Epithelial cell of proximal tubule (primary cell): ENCODE measurements at regions not wholly inside any gene's neighbourhood (a gene's known extent, or its start where the extent isn't known, plus 50 kb on each side); places are given as distances from the start of the nearest gene placed in this dataset.

Experiments used
- DNase-seq: peaks from one replicate; pipeline ENCODE4 v3.0.0-alpha.2; 2011; ENCODE audit warnings: low read depth
- H3K4me3 ChIP-seq: 2 replicates; pipeline ENCODE4 v1.5.1; 2011; ENCODE audit warnings: low read depth, mild to moderate bottlenecking, low read length
- CTCF ChIP-seq: conservative IDR thresholded peaks from 2 replicates; pipeline ENCODE4 v1.5.1; 2012; ENCODE audit warnings: low read depth, mild to moderate bottlenecking, low read length

- no peak for TF ChIP-seq CTCF
- H3K4me3 ChIP-seq, result no peak overlapping the region
- no peak for DNase-seq
Observed at GRCh38 chr5:67816456-67816855, 399.1 kb upstream of the PIK3R1 start.

GRCh38 chr5:67815455-67816391, 399.8 kb upstream of the PIK3R1 start:
- no peak for DNase-seq
- H3K4me3 ChIP-seq, result no peak overlapping the region
- no peak for TF ChIP-seq CTCF

GRCh38 chr5:67814569-67815311, 400.8 kb upstream of the PIK3R1 start:
- no peak overlapping the region for H3K4me3 ChIP-seq
- DNase-seq, result no peak
- no peak for TF ChIP-seq CTCF

- no peak overlapping the region for H3K4me3 ChIP-seq
- DNase-seq, result no peak
- no peak for TF ChIP-seq CTCF
Observed at GRCh38 chr5:67813877-67814539, 401.5 kb upstream of the PIK3R1 start.

GRCh38 chr5:67809589-67809988, 406.0 kb upstream of the PIK3R1 start:
- no peak for DNase-seq
- H3K4me3 ChIP-seq, result no peak overlapping the region
- TF ChIP-seq CTCF, result no peak

GRCh38 chr5:67808340-67808739, 407.2 kb upstream of the PIK3R1 start:
- TF ChIP-seq CTCF, result no peak
- DNase-seq, result no peak
- no peak overlapping the region for H3K4me3 ChIP-seq
